IMR-90 (cell line): ENCODE measurements at regions not wholly inside any gene's neighbourhood (a gene's known extent, or its start where the extent isn't known, plus 50 kb on each side); places are given as distances from the start of the nearest gene placed in this dataset.
A peak's percentile ranks its signal among the peaks of the same experiment; 100 is the strongest.

Source experiments
- ATAC-seq: fragments of 200-7000 bp; cut with Tn5 transposase; 2 replicates; pipeline ENCODE4 v1.9.1; 2020; ENCODE audit warnings: low read depth, mild to moderate bottlenecking, moderate library complexity
- BruUV-seq: library from RNA; stranded (reverse); fragments of 400-500 nt; replicated peaks from 2 replicates; lab custom pipeline; 2021; lab: Mats Ljungman, UMichigan
- CTCF ChIA-PET: fragments of 300-600 bp; formaldehyde crosslinking; extraction: SDS; loops from one replicate; lab custom pipeline; 2021; ENCODE audit warnings: antibody characterized with exemption; lab: Yijun Ruan, JAX
- POLR2A ChIA-PET: fragments of 300-600 bp; sonication (Branson Sonifier 250); formaldehyde crosslinking; loops from one replicate; lab custom pipeline; 2022; ENCODE audit warnings: antibody characterized with exemption; ENCODE audit not compliant: unreplicated experiment; lab: Charles Lee
- DNase-seq: peaks from one replicate; pipeline ENCODE4 v3.0.0; 2013
- H2AFZ ChIP-seq: replicated peaks from 2 replicates; pipeline ENCODE3; 2013; ENCODE audit warnings: low read length, mild to moderate bottlenecking; ENCODE audit not compliant: poor library complexity
- H2AK5ac ChIP-seq: 2 replicates; pipeline ENCODE4 v1.6.1; 2013; ENCODE audit warnings: low read depth, low read length, inconsistent platforms
- H2AK9ac ChIP-seq: replicated peaks from 2 replicates; pipeline ENCODE3; 2013; ENCODE audit warnings: mild to moderate bottlenecking, low read depth, low read length, moderate library complexity; ENCODE audit not compliant: poor library complexity
- H2BK120ac ChIP-seq: 2 replicates; pipeline ENCODE4 v1.6.1; 2013; ENCODE audit warnings: low read depth, low read length, inconsistent platforms
- H2BK15ac ChIP-seq: 3 replicates; pipeline ENCODE4 v1.6.1; 2013; ENCODE audit warnings: low read depth, low read length, inconsistent platforms
- H2BK20ac ChIP-seq: 2 replicates; pipeline ENCODE4 v1.6.1; 2013; ENCODE audit warnings: low read depth, mild to moderate bottlenecking, inconsistent platforms, low read length, moderate library complexity
- H2BK5ac ChIP-seq: 2 replicates; pipeline ENCODE4 v1.6.1; 2013; ENCODE audit warnings: mild to moderate bottlenecking, low read depth, low read length, inconsistent platforms; ENCODE audit not compliant: poor library complexity, severe bottlenecking
- H3K14ac ChIP-seq: replicated peaks from 2 replicates; pipeline ENCODE4 v1.6.1; 2013; ENCODE audit warnings: low read depth, low read length, inconsistent platforms
- H3K18ac ChIP-seq: 2 replicates; pipeline ENCODE4 v1.6.1; 2013; ENCODE audit warnings: low read depth, low read length, control low read depth
- H3K23ac ChIP-seq: 2 replicates; pipeline ENCODE4 v1.6.1; 2013; ENCODE audit warnings: low read depth, low read length, inconsistent platforms
- H3K27ac ChIP-seq: 2 replicates; pipeline ENCODE4 v1.5.1; 2013; ENCODE audit warnings: mild to moderate bottlenecking, control low read depth, low read length; ENCODE audit not compliant: insufficient read depth
- H3K27me3 ChIP-seq: 2 replicates; pipeline ENCODE4 v1.6.1; 2013; ENCODE audit warnings: low read length; ENCODE audit not compliant: control insufficient read depth, insufficient read depth
- H3K36me3 ChIP-seq: 2 replicates; pipeline ENCODE4 v1.6.1; 2013; ENCODE audit warnings: low read length, mixed read lengths; ENCODE audit not compliant: control insufficient read depth, insufficient read depth
- H3K4ac ChIP-seq: 2 replicates; pipeline ENCODE4 v1.6.1; 2013; ENCODE audit warnings: low read depth, low read length, inconsistent platforms
- H3K4me1 ChIP-seq: 2 replicates; pipeline ENCODE4 v1.6.1; 2013; ENCODE audit warnings: low read length, mixed read lengths; ENCODE audit not compliant: control insufficient read depth, insufficient read depth
- H3K4me2 ChIP-seq: 2 replicates; pipeline ENCODE4 v1.6.1; 2013; ENCODE audit warnings: low read depth, mild to moderate bottlenecking, control low read depth, low read length, moderate library complexity
- H3K4me3 ChIP-seq: 2 replicates; pipeline ENCODE4 v1.5.1; 2013; ENCODE audit warnings: low read depth, mild to moderate bottlenecking, control low read depth, low read length, moderate library complexity; ENCODE audit not compliant: insufficient read depth
- H3K56ac ChIP-seq: 2 replicates; pipeline ENCODE4 v1.6.1; 2013; ENCODE audit warnings: low read length, inconsistent platforms; ENCODE audit not compliant: insufficient read depth; ENCODE audit errors: extremely low read depth
- H3K79me1 ChIP-seq, 2 experiments: 2 replicates each; pipeline ENCODE4 v1.6.1; 2013; ENCODE audit warnings: low read length in 2 of 2, inconsistent platforms in 1 of 2, low read depth in 1 of 2
- H3K9ac ChIP-seq: 2 replicates; pipeline ENCODE4 v1.6.1; 2013; ENCODE audit warnings: low read depth, low read length, control low read depth
- H3K9me1 ChIP-seq: 2 replicates; pipeline ENCODE4 v1.6.1; 2013; ENCODE audit warnings: low read length, inconsistent platforms; ENCODE audit not compliant: insufficient read depth
- H3K9me3 ChIP-seq: 2 replicates; pipeline ENCODE4 v1.6.1; 2013; ENCODE audit warnings: low read length; ENCODE audit not compliant: control insufficient read depth, insufficient read depth
- H4K20me1 ChIP-seq: 2 replicates; pipeline ENCODE4 v1.6.1; 2013; ENCODE audit warnings: low read length, inconsistent platforms; ENCODE audit not compliant: insufficient read depth
- H4K5ac ChIP-seq: 2 replicates; pipeline ENCODE4 v1.6.1; 2013; ENCODE audit warnings: mild to moderate bottlenecking, low read depth, low read length, control low read depth
- H4K8ac ChIP-seq, 2 experiments: 2 replicates each; pipeline ENCODE4 v1.6.1; 2013; ENCODE audit warnings: low read depth in 2 of 2, low read length in 2 of 2, control low read depth in 1 of 2, inconsistent platforms in 1 of 2
- H4K91ac ChIP-seq: 2 replicates; pipeline ENCODE4 v1.6.1; 2013; ENCODE audit warnings: low read depth, low read length, inconsistent platforms; ENCODE audit not compliant: insufficient read depth
- CEBPB ChIP-seq: IDR thresholded peaks from 2 replicates; pipeline ENCODE4 v1.6.1; 2012; ENCODE audit warnings: low read depth, low read length, improper control_type of control experiment
- FOS ChIP-seq: fragments of 150-350 bp; IDR thresholded peaks from 2 replicates; pipeline ENCODE4 v1.6.1; 2016; ENCODE audit warnings: low read depth, low read length
- WGBS, 2 experiments: methylation state at CpG; one replicate each; pipeline versions ENCODE4 v1.1.5 to v1.1.7; 2013; ENCODE audit warnings: missing lambda C conversion rate in 2 of 2; ENCODE audit not compliant: insufficient read length in 1 of 2; ENCODE audit errors: extremely low coverage in 2 of 2; 5-methylcytosine and 5-hydroxymethylcytosine counted together
- dilution Hi-C: fragments of 300-500 bp; cut with HindIII; formaldehyde crosslinking; loops from one replicate; pipeline ENCODE4 v1.14.3; 2018; ENCODE audit warnings: low sequenced_read_pairs; ENCODE audit not compliant: unreplicated experiment
- in situ Hi-C: fragments of 300-500 bp; cut with MboI; formaldehyde crosslinking; loops from 3 replicates; pipeline ENCODE4 v1.14.3; 2019; ENCODE audit warnings: low sequenced_read_pairs, inconsistent platforms, mixed read lengths
- intact Hi-C: fragments of 100-400 bp; cut with micrococcal nuclease; formaldehyde crosslinking; loops from 2 replicates; pipeline ENCODE4 v1.10.0; 2022

DNA sequence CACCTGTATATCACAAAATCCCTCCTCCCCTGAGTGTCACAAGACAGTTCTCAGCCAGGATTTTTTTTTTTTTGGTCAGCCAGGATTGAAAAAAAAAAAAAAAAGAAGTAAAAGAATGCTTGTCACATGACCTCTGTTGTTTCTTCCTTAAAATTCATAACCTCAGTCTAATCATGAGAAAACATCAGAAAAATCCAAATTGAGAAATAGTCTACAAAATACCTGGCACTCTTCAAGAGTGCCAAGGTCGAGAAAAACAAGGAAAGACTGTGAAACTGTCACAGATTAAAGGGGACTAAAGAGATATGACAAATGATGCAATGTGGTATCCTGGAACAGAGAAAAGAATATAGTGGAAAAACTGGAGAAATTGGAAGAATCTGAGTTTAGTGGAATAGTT is 58.5 kb upstream of the SUB1 start:
- dilution Hi-C loops: no loop called here
- CTCF ChIA-PET: no interaction called here

More for the DNA sequence above, 58.5 kb upstream of the SUB1 start:
- intact Hi-C loops: no loop called here
- no peak overlapping the region for H3K23ac ChIP-seq
- no peak overlapping the region for H2AK5ac ChIP-seq
- no peak overlapping the region for H2BK20ac ChIP-seq
- no peak overlapping the region for H3K56ac ChIP-seq
- H3K4me3 ChIP-seq: no peak overlapping the region
- H3K14ac ChIP-seq: no peak overlapping the region
- no peaks in the 10 kb centered on the region for H3K9me3 ChIP-seq
- H3K9ac ChIP-seq: no peak overlapping the region
- H4K20me1 ChIP-seq: no peaks in the 10 kb centered on the region
- H3K18ac ChIP-seq: no peak overlapping the region
- no peak overlapping the region for H3K4ac ChIP-seq
- no peak overlapping the region for H2BK5ac ChIP-seq
- H4K91ac ChIP-seq: no peak overlapping the region
- H3K9me1 ChIP-seq: peaks cover 6% of the 10 kb centered on the region
- no peak for DNase-seq
- H3K27ac ChIP-seq: no peak overlapping the region
- no peak overlapping the region for H4K5ac ChIP-seq
- H2AK9ac ChIP-seq: no peak overlapping the region
- POLR2A ChIA-PET: no interaction called here
- no peaks in the 10 kb centered on the region for H3K79me1 ChIP-seq
- no peak overlapping the region for H2AFZ ChIP-seq
- no TSS peak for BruUV-seq
- WGBS, 2 experiments: no CpG with 5 or more reads among the region's 1 CpG
- no peak overlapping the region for H2BK15ac ChIP-seq
- no peaks in the 10 kb centered on the region for H3K27me3 ChIP-seq
- no peak overlapping the region for H3K4me2 ChIP-seq
- in situ Hi-C loops: no loop called here
- H3K4me1 ChIP-seq: peaks cover 8% of the 10 kb centered on the region
- H3K36me3 ChIP-seq: no peaks in the 10 kb centered on the region
- no peak overlapping the region for H4K8ac ChIP-seq
- no peak overlapping the region for H2BK120ac ChIP-seq
- peak; percentile 23; the same call in 1 of the 2 replicates for TF ChIP-seq CEBPB
- TF ChIP-seq FOS: no peak
- no peak for ATAC-seq
